Body of pancreas (tissue), 4 donors: ENCODE measurements at regions not wholly inside any gene's neighbourhood (a gene's known extent, or its start where the extent isn't known, plus 50 kb on each side); places are given as distances from the start of the nearest gene placed in this dataset.

ENCODE experiments used
- CTCF ChIP-seq, 7 experiments: fragments of 450-650 bp in 4 of 7; fragments of 200-600 bp in 3 of 7; sonication (generic) in 3 of 7; IDR thresholded peaks; one replicate each; pipeline ENCODE4 v1.5.1; 2016 to 2019; ENCODE audit warnings: antibody characterized with exemption in 7 of 7
- POLR2A ChIP-seq, 3 donors: fragments of 450-650 bp; IDR thresholded peaks; one replicate each; pipeline ENCODE4 v1.6.1; 2016; ENCODE audit warnings: antibody characterized with exemption in 3 of 3, mild to moderate bottlenecking in 2 of 3

GRCh38 chr10:55500931-55501559 lies 700.0 kb upstream of the PCDH15 start:
- TF ChIP-seq CTCF (IDR thresholded peaks at IDR 0.05), result peak in 5 of 7 experiments; percentile 22 to 36 (median 27)
- no peak for TF ChIP-seq POLR2A (IDR thresholded peaks at IDR 0.05)
